ENCODE measurements at regions not wholly inside any gene's neighbourhood (a gene's known extent, or its start where the extent isn't known, plus 50 kb on each side); places are given as distances from the start of the nearest gene placed in this dataset.

DNA sequence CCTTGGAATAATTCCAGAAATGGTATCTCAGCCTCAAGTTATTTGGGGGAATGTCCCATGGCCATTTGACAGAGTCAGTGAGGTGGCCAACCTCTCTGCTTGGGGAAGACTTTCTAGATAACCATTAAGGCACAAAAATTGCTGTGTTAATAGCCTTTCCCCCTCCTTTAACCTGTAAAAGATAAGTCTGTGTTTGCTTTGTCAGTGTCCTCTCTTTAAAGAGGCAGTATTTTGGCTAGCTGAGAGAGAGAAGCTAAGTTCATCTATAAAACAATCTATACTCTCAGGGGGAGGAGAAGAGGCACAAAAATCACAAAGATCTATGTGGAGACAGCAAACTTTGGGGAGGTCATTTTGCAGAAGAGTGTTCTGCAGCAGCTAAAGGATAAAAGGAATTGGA is 72.1 kb downstream of the PLCE1 start:
- Histone ChIP-seq H3K27me3 (replicated peaks; ENCODE audit: control insufficient read depth, insufficient read depth, low read length, poor library complexity, severe bottlenecking) (no peaks in the 10 kb centered on the region), H3K9me3 (ENCODE audit: control insufficient read depth, low read length) (no peaks in the 10 kb centered on the region), H3K4me3 (ENCODE audit: insufficient read depth, low read depth, low read length, poor library complexity, severe bottlenecking) (no peak overlapping the region), H3K4me1 (ENCODE audit: control insufficient read depth, insufficient read depth, low read length, poor library complexity, severe bottlenecking) (no peaks in the 10 kb centered on the region), H3K27ac (ENCODE audit: insufficient read depth, low read length, poor library complexity, severe bottlenecking) (no peak overlapping the region), H3K36me3 (ENCODE audit: control insufficient read depth, insufficient read depth, low read length) (no peaks in the 10 kb centered on the region)
- no peak for DNase-seq

DNA sequence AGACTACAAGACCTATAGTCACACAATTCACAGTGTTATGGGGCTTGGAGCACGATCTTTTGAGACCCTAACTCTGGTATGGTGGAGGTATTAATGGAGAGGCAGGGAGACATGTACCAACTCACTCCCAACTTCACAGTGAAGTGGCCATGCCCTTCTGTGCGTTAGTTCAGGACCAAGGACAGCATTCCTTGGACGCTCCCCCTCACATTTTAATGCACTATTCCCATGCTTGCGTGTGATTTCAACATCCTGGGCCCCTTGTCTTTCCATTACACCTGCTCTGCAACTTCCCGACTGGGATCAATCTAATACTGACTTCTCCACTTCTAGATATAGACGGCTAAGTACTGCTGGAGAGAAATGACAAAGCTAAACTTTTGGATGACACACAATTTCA is 72.7 kb downstream of the PLCE1 start:
- H3K36me3 ChIP-seq (ENCODE audit: control insufficient read depth, insufficient read depth, low read length) = no peaks in the 10 kb centered on the region
- no peak overlapping the region for H3K27ac ChIP-seq (ENCODE audit: insufficient read depth, low read length, poor library complexity, severe bottlenecking)
- DNase-seq = no peak
- no peak overlapping the region for H3K4me3 ChIP-seq (ENCODE audit: insufficient read depth, low read depth, low read length, poor library complexity, severe bottlenecking)
- no peaks in the 10 kb centered on the region for H3K27me3 ChIP-seq (replicated peaks; ENCODE audit: control insufficient read depth, insufficient read depth, low read length, poor library complexity, severe bottlenecking)
- H3K9me3 ChIP-seq (ENCODE audit: control insufficient read depth, low read length) = no peaks in the 10 kb centered on the region
- no peaks in the 10 kb centered on the region for H3K4me1 ChIP-seq (ENCODE audit: control insufficient read depth, insufficient read depth, low read length, poor library complexity, severe bottlenecking)

DNA sequence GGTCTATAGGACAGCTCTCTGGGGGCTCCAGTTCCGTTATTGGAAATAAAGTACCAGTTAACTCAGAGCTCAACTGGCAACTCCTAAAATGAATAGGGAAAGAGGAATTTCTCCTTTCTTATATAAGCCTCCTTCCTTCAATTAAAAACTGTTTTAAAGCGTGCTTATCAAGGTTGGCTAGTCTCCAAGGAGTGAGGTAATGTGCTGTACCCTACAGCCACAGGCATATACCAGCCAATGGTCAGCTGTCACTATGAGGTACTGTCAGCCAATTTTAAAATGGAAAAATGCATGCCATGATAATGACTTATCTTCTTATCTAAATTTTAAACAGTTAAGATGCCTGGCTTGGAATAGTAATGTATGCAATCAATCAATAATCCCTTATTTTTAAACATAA is 76.2 kb downstream of the PLCE1 start:
- no peak for DNase-seq
- no peaks in the 10 kb centered on the region for H3K9me3 ChIP-seq (ENCODE audit: control insufficient read depth, low read length)
- H3K4me1 ChIP-seq (ENCODE audit: control insufficient read depth, insufficient read depth, low read length, poor library complexity, severe bottlenecking) = no peaks in the 10 kb centered on the region
- H3K4me3 ChIP-seq (ENCODE audit: insufficient read depth, low read depth, low read length, poor library complexity, severe bottlenecking) = no peak overlapping the region
- no peaks in the 10 kb centered on the region for H3K36me3 ChIP-seq (ENCODE audit: control insufficient read depth, insufficient read depth, low read length)
- H3K27ac ChIP-seq (ENCODE audit: insufficient read depth, low read length, poor library complexity, severe bottlenecking) = no peak overlapping the region
- H3K27me3 ChIP-seq (replicated peaks; ENCODE audit: control insufficient read depth, insufficient read depth, low read length, poor library complexity, severe bottlenecking) = no peaks in the 10 kb centered on the region

- Histone ChIP-seq H3K4me3 (ENCODE audit: insufficient read depth, low read depth, low read length, poor library complexity, severe bottlenecking) (no peak overlapping the region), H3K27ac (ENCODE audit: insufficient read depth, low read length, poor library complexity, severe bottlenecking) (no peak overlapping the region), H3K36me3 (ENCODE audit: control insufficient read depth, insufficient read depth, low read length) (no peaks in the 10 kb centered on the region), H3K4me1 (ENCODE audit: control insufficient read depth, insufficient read depth, low read length, poor library complexity, severe bottlenecking) (no peaks in the 10 kb centered on the region), H3K9me3 (ENCODE audit: control insufficient read depth, low read length) (no peaks in the 10 kb centered on the region), H3K27me3 (replicated peaks; ENCODE audit: control insufficient read depth, insufficient read depth, low read length, poor library complexity, severe bottlenecking) (no peaks in the 10 kb centered on the region)
- no peak for DNase-seq
Measured at GRCh38 chr10:94074462-94074861, 80.7 kb downstream of the PLCE1 start.

DNA sequence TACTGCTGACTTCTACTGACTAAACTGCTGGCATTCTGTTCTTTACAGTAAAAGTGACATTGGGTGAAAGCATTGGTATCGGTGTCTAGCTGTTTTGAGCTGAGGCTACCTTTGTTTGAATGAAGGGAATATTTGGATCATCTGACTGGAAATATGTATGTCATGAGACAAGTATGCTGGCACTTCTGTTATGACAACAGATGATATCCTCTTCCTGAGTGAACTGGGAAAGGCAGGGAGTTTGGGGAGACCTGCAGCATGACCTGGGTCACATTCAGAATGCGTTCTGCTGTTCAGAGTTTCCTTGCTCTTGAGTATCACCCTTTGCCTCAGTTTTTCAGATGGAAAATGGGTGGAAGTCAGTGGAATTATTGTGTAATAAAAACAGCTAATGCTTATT is 81.8 kb downstream of the PLCE1 start:
- Histone ChIP-seq H3K9me3 (ENCODE audit: control insufficient read depth, low read length) (no peaks in the 10 kb centered on the region), H3K4me3 (ENCODE audit: insufficient read depth, low read depth, low read length, poor library complexity, severe bottlenecking) (no peak overlapping the region), H3K27me3 (replicated peaks; ENCODE audit: control insufficient read depth, insufficient read depth, low read length, poor library complexity, severe bottlenecking) (no peaks in the 10 kb centered on the region), H3K4me1 (ENCODE audit: control insufficient read depth, insufficient read depth, low read length, poor library complexity, severe bottlenecking) (no peaks in the 10 kb centered on the region), H3K36me3 (ENCODE audit: control insufficient read depth, insufficient read depth, low read length) (no peaks in the 10 kb centered on the region), H3K27ac (ENCODE audit: insufficient read depth, low read length, poor library complexity, severe bottlenecking) (no peak overlapping the region)
- DNase-seq = no peak

DNA sequence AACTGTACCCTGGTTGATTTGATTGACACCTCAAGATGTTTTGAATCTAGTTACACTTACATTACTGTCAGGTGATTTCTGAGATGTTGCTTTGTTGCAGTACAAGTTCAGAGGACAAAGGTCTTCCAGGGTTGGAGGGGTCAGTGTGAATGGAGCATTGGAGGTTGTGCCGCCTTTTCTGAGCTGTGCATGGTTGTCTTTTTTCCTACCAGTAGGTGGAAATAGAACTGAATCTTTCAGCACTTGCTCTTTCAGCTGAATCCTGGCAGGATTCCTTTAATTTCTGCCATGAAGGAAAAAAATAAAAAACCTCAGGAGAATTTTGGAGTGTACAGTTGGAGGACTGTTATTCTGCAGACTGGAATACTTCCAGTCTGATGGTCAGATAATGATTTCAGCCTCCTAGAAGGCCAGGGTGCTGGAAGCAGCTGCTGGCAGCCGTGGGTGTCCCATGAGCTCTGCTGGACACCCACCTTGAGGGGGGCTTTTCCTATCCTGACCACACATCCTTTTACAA is 82.7 kb downstream of the PLCE1 start:
- no peaks in the 10 kb centered on the region for H3K27me3 ChIP-seq (replicated peaks; ENCODE audit: control insufficient read depth, insufficient read depth, low read length, poor library complexity, severe bottlenecking)
- no peak overlapping the region for H3K4me3 ChIP-seq (ENCODE audit: insufficient read depth, low read depth, low read length, poor library complexity, severe bottlenecking)
- no peak overlapping the region for H3K27ac ChIP-seq (ENCODE audit: insufficient read depth, low read length, poor library complexity, severe bottlenecking)
- no peaks in the 10 kb centered on the region for H3K36me3 ChIP-seq (ENCODE audit: control insufficient read depth, insufficient read depth, low read length)
- no peaks in the 10 kb centered on the region for H3K9me3 ChIP-seq (ENCODE audit: control insufficient read depth, low read length)
- no peaks in the 10 kb centered on the region for H3K4me1 ChIP-seq (ENCODE audit: control insufficient read depth, insufficient read depth, low read length, poor library complexity, severe bottlenecking)
- DNase-seq = no peak

GRCh38 chr10:94077042-94077441 is 83.3 kb downstream of the PLCE1 start:
- H3K27ac ChIP-seq (ENCODE audit: insufficient read depth, low read length, poor library complexity, severe bottlenecking) = no peak overlapping the region
- no peaks in the 10 kb centered on the region for H3K9me3 ChIP-seq (ENCODE audit: control insufficient read depth, low read length)
- DNase-seq = no peak
- H3K4me3 ChIP-seq (ENCODE audit: insufficient read depth, low read depth, low read length, poor library complexity, severe bottlenecking) = no peak overlapping the region
- no peaks in the 10 kb centered on the region for H3K27me3 ChIP-seq (replicated peaks; ENCODE audit: control insufficient read depth, insufficient read depth, low read length, poor library complexity, severe bottlenecking)
- H3K4me1 ChIP-seq (ENCODE audit: control insufficient read depth, insufficient read depth, low read length, poor library complexity, severe bottlenecking) = no peaks in the 10 kb centered on the region
- H3K36me3 ChIP-seq (ENCODE audit: control insufficient read depth, insufficient read depth, low read length) = no peaks in the 10 kb centered on the region

DNA sequence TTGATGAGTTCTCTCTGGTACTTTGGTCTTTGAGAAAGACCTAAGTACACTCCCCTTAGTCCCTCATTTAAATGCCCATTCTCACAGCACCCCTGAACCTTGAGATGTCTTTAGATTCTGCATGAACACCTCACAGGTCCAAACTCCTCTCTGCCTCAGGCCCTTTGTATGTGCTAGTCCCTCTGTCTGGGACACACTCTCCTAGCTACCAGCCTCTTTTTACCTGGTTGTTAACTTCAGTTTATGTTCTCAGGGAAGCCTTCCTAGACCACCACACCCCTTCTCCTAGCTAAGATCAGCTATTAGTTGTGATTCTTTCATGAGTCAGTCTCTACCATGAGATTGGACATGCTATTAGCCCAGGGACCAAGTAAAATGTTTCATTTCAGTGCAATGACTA is 86.4 kb downstream of the PLCE1 start:
- Histone ChIP-seq H3K4me3 (ENCODE audit: insufficient read depth, low read depth, low read length, poor library complexity, severe bottlenecking) (no peak overlapping the region), H3K27me3 (replicated peaks; ENCODE audit: control insufficient read depth, insufficient read depth, low read length, poor library complexity, severe bottlenecking) (no peaks in the 10 kb centered on the region), H3K4me1 (ENCODE audit: control insufficient read depth, insufficient read depth, low read length, poor library complexity, severe bottlenecking) (no peaks in the 10 kb centered on the region), H3K27ac (ENCODE audit: insufficient read depth, low read length, poor library complexity, severe bottlenecking) (no peak overlapping the region), H3K36me3 (ENCODE audit: control insufficient read depth, insufficient read depth, low read length) (no peaks in the 10 kb centered on the region), H3K9me3 (ENCODE audit: control insufficient read depth, low read length) (no peaks in the 10 kb centered on the region)
- DNase-seq = no peak

- no peaks in the 10 kb centered on the region for H3K4me1 ChIP-seq (ENCODE audit: control insufficient read depth, insufficient read depth, low read length, poor library complexity, severe bottlenecking)
- H3K27ac ChIP-seq (ENCODE audit: insufficient read depth, low read length, poor library complexity, severe bottlenecking) = no peak overlapping the region
- H3K9me3 ChIP-seq (ENCODE audit: control insufficient read depth, low read length) = no peaks in the 10 kb centered on the region
- H3K27me3 ChIP-seq (replicated peaks; ENCODE audit: control insufficient read depth, insufficient read depth, low read length, poor library complexity, severe bottlenecking) = no peaks in the 10 kb centered on the region
- no peaks in the 10 kb centered on the region for H3K36me3 ChIP-seq (ENCODE audit: control insufficient read depth, insufficient read depth, low read length)
- no peak for DNase-seq
- H3K4me3 ChIP-seq (ENCODE audit: insufficient read depth, low read depth, low read length, poor library complexity, severe bottlenecking) = no peak overlapping the region
Measured at GRCh38 chr10:94083662-94084265, 90.0 kb downstream of the PLCE1 start.

- Histone ChIP-seq H3K27ac (ENCODE audit: insufficient read depth, low read length, poor library complexity, severe bottlenecking) (no peak overlapping the region), H3K4me1 (ENCODE audit: control insufficient read depth, insufficient read depth, low read length, poor library complexity, severe bottlenecking) (no peaks in the 10 kb centered on the region), H3K27me3 (replicated peaks; ENCODE audit: control insufficient read depth, insufficient read depth, low read length, poor library complexity, severe bottlenecking) (no peaks in the 10 kb centered on the region), H3K4me3 (ENCODE audit: insufficient read depth, low read depth, low read length, poor library complexity, severe bottlenecking) (no peak overlapping the region), H3K9me3 (ENCODE audit: control insufficient read depth, low read length) (no peaks in the 10 kb centered on the region), H3K36me3 (ENCODE audit: control insufficient read depth, insufficient read depth, low read length) (no peaks in the 10 kb centered on the region)
- no peak for DNase-seq
Measured at GRCh38 chr10:94084344-94084743, 90.6 kb downstream of the PLCE1 start.
